ENCODE measurements at regions not wholly inside any gene's neighbourhood (a gene's known extent, or its start where the extent isn't known, plus 50 kb on each side); places are given as distances from the start of the nearest gene placed in this dataset.

- no peak for TF ChIP-seq EZH2phosphoT487 (IDR thresholded peaks at IDR 0.05; ENCODE audit: low read depth)
- TF ChIP-seq, protein P1, sequence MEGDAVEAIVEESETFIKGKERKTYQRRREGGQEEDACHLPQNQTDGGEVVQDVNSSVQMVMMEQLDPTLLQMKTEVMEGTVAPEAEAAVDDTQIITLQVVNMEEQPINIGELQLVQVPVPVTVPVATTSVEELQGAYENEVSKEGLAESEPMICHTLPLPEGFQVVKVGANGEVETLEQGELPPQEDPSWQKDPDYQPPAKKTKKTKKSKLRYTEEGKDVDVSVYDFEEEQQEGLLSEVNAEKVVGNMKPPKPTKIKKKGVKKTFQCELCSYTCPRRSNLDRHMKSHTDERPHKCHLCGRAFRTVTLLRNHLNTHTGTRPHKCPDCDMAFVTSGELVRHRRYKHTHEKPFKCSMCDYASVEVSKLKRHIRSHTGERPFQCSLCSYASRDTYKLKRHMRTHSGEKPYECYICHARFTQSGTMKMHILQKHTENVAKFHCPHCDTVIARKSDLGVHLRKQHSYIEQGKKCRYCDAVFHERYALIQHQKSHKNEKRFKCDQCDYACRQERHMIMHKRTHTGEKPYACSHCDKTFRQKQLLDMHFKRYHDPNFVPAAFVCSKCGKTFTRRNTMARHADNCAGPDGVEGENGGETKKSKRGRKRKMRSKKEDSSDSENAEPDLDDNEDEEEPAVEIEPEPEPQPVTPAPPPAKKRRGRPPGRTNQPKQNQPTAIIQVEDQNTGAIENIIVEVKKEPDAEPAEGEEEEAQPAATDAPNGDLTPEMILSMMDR (IDR thresholded peaks at IDR 0.05; ENCODE audit: low read depth, low read length): no peak
- no peaks in the 10 kb centered on the region for H3K79me2 ChIP-seq (ENCODE audit: low read length)
- H4K20me1 ChIP-seq (ENCODE audit: insufficient read depth, low read length): no peaks in the 10 kb centered on the region
- H3K4me2 ChIP-seq (ENCODE audit: low read length): no peak overlapping the region
- H3K9me3 ChIP-seq (ENCODE audit: insufficient read depth, low read length): no peaks in the 10 kb centered on the region
- H3K4me1 ChIP-seq (ENCODE audit: low read length): no peaks in the 10 kb centered on the region
- peaks cover 3% of the 10 kb centered on the region; the same call in 1 of the 2 replicates for H3K27me3 ChIP-seq (ENCODE audit: low read depth, low read length)
- H2AFZ ChIP-seq (ENCODE audit: low read depth, low read length): no peak overlapping the region
- no peak overlapping the region for H3K27ac ChIP-seq (ENCODE audit: low read length)
- H3K9ac ChIP-seq (ENCODE audit: low read length): no peak overlapping the region
- no peak overlapping the region for H3K4me3 ChIP-seq (ENCODE audit: low read length)
- H3K36me3 ChIP-seq (replicated peaks; ENCODE audit: low read depth, low read length): no peaks in the 10 kb centered on the region
These were observed 66.1 kb upstream of the B3GAT1 start for GRCh38 chr11:134478176-134478575.

- Histone ChIP-seq H3K79me2 (ENCODE audit: low read length) (no peaks in the 10 kb centered on the region), H3K4me1 (ENCODE audit: low read length) (no peaks in the 10 kb centered on the region), H4K20me1 (ENCODE audit: insufficient read depth, low read length) (no peaks in the 10 kb centered on the region), H3K4me2 (ENCODE audit: low read length) (no peak overlapping the region), H3K9me3 (ENCODE audit: insufficient read depth, low read length) (no peaks in the 10 kb centered on the region), H3K27ac (ENCODE audit: low read length) (no peak overlapping the region), H3K27me3 (ENCODE audit: low read depth, low read length) (peaks cover 3% of the 10 kb centered on the region; the same call in 1 of the 2 replicates), H3K4me3 (ENCODE audit: low read length) (no peak overlapping the region), H3K9ac (ENCODE audit: low read length) (no peak overlapping the region), H2AFZ (ENCODE audit: low read depth, low read length) (no peak overlapping the region), H3K36me3 (replicated peaks; ENCODE audit: low read depth, low read length) (no peaks in the 10 kb centered on the region)
- TF ChIP-seq EZH2phosphoT487 (IDR thresholded peaks at IDR 0.05; ENCODE audit: low read depth): no peak
- TF ChIP-seq, protein P1 (IDR thresholded peaks at IDR 0.05; ENCODE audit: low read depth, low read length): no peak
These were observed 65.4 kb upstream of the B3GAT1 start for GRCh38 chr11:134477486-134477885.

DNA sequence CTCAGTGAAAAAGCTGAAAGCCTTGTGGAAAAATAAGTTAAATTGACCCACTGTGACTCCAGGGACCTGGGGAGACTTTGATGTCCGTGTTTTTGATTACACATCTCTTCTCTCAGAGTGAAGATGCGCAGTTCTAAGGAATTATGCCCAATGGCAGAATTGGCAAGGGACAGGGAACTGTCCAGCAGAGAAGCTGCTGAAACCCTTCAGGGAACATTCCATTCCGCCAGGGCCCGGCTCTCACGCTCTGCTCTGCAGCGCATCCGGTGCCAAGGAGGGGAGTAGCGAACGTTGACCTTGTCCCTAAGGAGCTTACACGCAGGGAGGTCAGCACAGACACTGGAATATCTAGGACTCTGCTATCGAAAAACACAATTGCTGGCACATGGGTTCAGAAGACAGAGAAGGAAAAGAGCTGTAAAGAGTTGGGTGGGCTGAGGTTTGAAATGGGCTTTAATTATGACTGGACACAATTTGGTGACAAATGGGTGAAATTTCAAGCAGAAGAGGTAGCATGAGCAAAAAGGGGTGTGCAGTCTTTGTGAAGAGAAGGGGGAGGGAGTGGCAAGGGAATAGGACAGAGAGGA lies 64.5 kb upstream of the B3GAT1 start:
- Histone ChIP-seq H3K4me1 (ENCODE audit: low read length) (no peaks in the 10 kb centered on the region), H3K36me3 (replicated peaks; ENCODE audit: low read depth, low read length) (no peaks in the 10 kb centered on the region), H3K9me3 (ENCODE audit: insufficient read depth, low read length) (no peaks in the 10 kb centered on the region), H3K27me3 (ENCODE audit: low read depth, low read length) (no peaks in the 10 kb centered on the region; the same call in 1 of the 2 replicates), H2AFZ (ENCODE audit: low read depth, low read length) (no peak overlapping the region), H3K4me3 (ENCODE audit: low read length) (no peak overlapping the region), H3K79me2 (ENCODE audit: low read length) (no peaks in the 10 kb centered on the region), H3K4me2 (ENCODE audit: low read length) (no peak overlapping the region), H3K9ac (ENCODE audit: low read length) (no peak overlapping the region), H3K27ac (ENCODE audit: low read length) (no peak overlapping the region), H4K20me1 (ENCODE audit: insufficient read depth, low read length) (no peaks in the 10 kb centered on the region)
- TF ChIP-seq, protein P1 (IDR thresholded peaks at IDR 0.05; ENCODE audit: low read depth, low read length): no peak
- no peak for TF ChIP-seq EZH2phosphoT487 (IDR thresholded peaks at IDR 0.05; ENCODE audit: low read depth)

GRCh38 chr11:134475951-134476350 lies 63.9 kb upstream of the B3GAT1 start:
- no peaks in the 10 kb centered on the region for H3K79me2 ChIP-seq (ENCODE audit: low read length)
- no peaks in the 10 kb centered on the region for H3K4me1 ChIP-seq (ENCODE audit: low read length)
- H3K4me3 ChIP-seq (ENCODE audit: low read length): no peak overlapping the region
- no peak overlapping the region for H3K27ac ChIP-seq (ENCODE audit: low read length)
- H3K27me3 ChIP-seq (ENCODE audit: low read depth, low read length): no peaks in the 10 kb centered on the region; the same call in 1 of the 2 replicates
- no peaks in the 10 kb centered on the region for H3K9me3 ChIP-seq (ENCODE audit: insufficient read depth, low read length)
- no peak for TF ChIP-seq EZH2phosphoT487 (IDR thresholded peaks at IDR 0.05; ENCODE audit: low read depth)
- TF ChIP-seq, protein P1 (IDR thresholded peaks at IDR 0.05; ENCODE audit: low read depth, low read length): no peak
- no peak overlapping the region for H2AFZ ChIP-seq (ENCODE audit: low read depth, low read length)
- no peaks in the 10 kb centered on the region for H3K36me3 ChIP-seq (replicated peaks; ENCODE audit: low read depth, low read length)
- no peak overlapping the region for H3K4me2 ChIP-seq (ENCODE audit: low read length)
- H4K20me1 ChIP-seq (ENCODE audit: insufficient read depth, low read length): no peaks in the 10 kb centered on the region
- no peak overlapping the region for H3K9ac ChIP-seq (ENCODE audit: low read length)
